Liver (tissue), 8 donors: ENCODE measurements at regions not wholly inside any gene's neighbourhood (a gene's known extent, or its start where the extent isn't known, plus 50 kb on each side); places are given as distances from the start of the nearest gene placed in this dataset.

Experiments used
- DNase-seq: peaks from one replicate; pipeline ENCODE4 v3.0.0-alpha.2; 2017; ENCODE audit warnings: low spot score
- H3K27ac ChIP-seq, 2 donors: one replicate each; pipeline ENCODE4 v1.7.0; 2013; ENCODE audit warnings: inconsistent platforms in 2 of 2, low read length in 2 of 2, control low read depth in 1 of 2, low read depth in 1 of 2, mild to moderate bottlenecking in 1 of 2
- H3K27me3 ChIP-seq, 4 donors: one replicate each; pipeline versions ENCODE4 v1.6.1 to v1.7.0; 2013; ENCODE audit warnings: low read length in 3 of 4, inconsistent platforms in 1 of 4, mild to moderate bottlenecking in 1 of 4, moderate library complexity in 1 of 4; ENCODE audit not compliant: control insufficient read depth in 4 of 4, insufficient read depth in 4 of 4
- H3K36me3 ChIP-seq, 4 donors: one replicate each; pipeline versions ENCODE4 v1.6.1 to v1.7.0; 2013; ENCODE audit warnings: low read length in 3 of 4, mild to moderate bottlenecking in 3 of 4, low read depth in 1 of 4, moderate library complexity in 1 of 4; ENCODE audit not compliant: control insufficient read depth in 4 of 4, insufficient read depth in 3 of 4
- H3K4me1 ChIP-seq, 4 donors: one replicate each; pipeline versions ENCODE4 v1.6.1 to v1.7.0; 2013; ENCODE audit warnings: low read length in 3 of 4, mild to moderate bottlenecking in 3 of 4, moderate library complexity in 1 of 4; ENCODE audit not compliant: control insufficient read depth in 4 of 4, insufficient read depth in 4 of 4
- H3K4me3 ChIP-seq, 3 donors: one replicate each; pipeline versions ENCODE4 v1.6.1 to v1.7.0; 2013; ENCODE audit warnings: low read length in 3 of 3, control low read depth in 1 of 3, low read depth in 1 of 3, mild to moderate bottlenecking in 1 of 3
- H3K9ac ChIP-seq, 2 donors: one replicate each; pipeline ENCODE4 v1.7.0; 2013; ENCODE audit warnings: low read length in 2 of 2, mild to moderate bottlenecking in 2 of 2, moderate library complexity in 2 of 2, control low read depth in 1 of 2, low read depth in 1 of 2
- H3K9me3 ChIP-seq, 4 donors: one replicate each; pipeline versions ENCODE4 v1.6.1 to v1.7.0; 2013; ENCODE audit warnings: low read length in 3 of 4; ENCODE audit not compliant: control insufficient read depth in 4 of 4
- EGR1 ChIP-seq, 2 donors: IDR thresholded peaks; 2 replicates each; pipeline ENCODE4 v1.6.1; 2016 to 2018; ENCODE audit warnings: antibody characterized with exemption in 2 of 2, low read depth in 2 of 2
- FOXA1 ChIP-seq: IDR thresholded peaks from 2 replicates; pipeline ENCODE4 v1.6.1; 2016; ENCODE audit warnings: antibody characterized with exemption
- GABPA ChIP-seq, 2 donors: IDR thresholded peaks in 1 of 2; conservative IDR thresholded peaks in 1 of 2; 2 replicates each; pipeline ENCODE4 v1.6.1; 2016; ENCODE audit warnings: antibody characterized with exemption in 2 of 2, mild to moderate bottlenecking in 1 of 2, moderate library complexity in 1 of 2
- HNF4A ChIP-seq, 2 donors: conservative IDR thresholded peaks; 2 replicates each; pipeline ENCODE4 v1.6.1; 2016; ENCODE audit warnings: antibody characterized with exemption in 2 of 2, mild to moderate bottlenecking in 2 of 2
- HNF4G ChIP-seq: IDR thresholded peaks from 2 replicates; pipeline ENCODE4 v1.6.1; 2016; ENCODE audit warnings: antibody characterized with exemption
- NR2F2 ChIP-seq: IDR thresholded peaks from 2 replicates; pipeline ENCODE4 v1.6.1; 2016; ENCODE audit warnings: antibody characterized with exemption
- RAD21 ChIP-seq, 2 donors: IDR thresholded peaks; 2 replicates each; pipeline ENCODE4 v1.6.1; 2016; ENCODE audit warnings: antibody characterized with exemption in 2 of 2, mild to moderate bottlenecking in 2 of 2
- SP1 ChIP-seq: IDR thresholded peaks from 2 replicates; pipeline ENCODE4 v1.6.1; 2018; ENCODE audit warnings: antibody characterized with exemption, mild to moderate bottlenecking
- TAF1 ChIP-seq: conservative IDR thresholded peaks from 2 replicates; pipeline ENCODE4 v1.6.1; 2016; ENCODE audit warnings: antibody characterized with exemption, mild to moderate bottlenecking
- YY1 ChIP-seq: IDR thresholded peaks from 2 replicates; pipeline ENCODE4 v1.6.1; 2016; ENCODE audit warnings: antibody characterized with exemption, mild to moderate bottlenecking
- WGBS: extraction: QIAGEN DNeasy Blood & Tissue Kit; methylation state at CpG from one replicate; pipeline ENCODE4 v1.1.7; 2013; 5-methylcytosine and 5-hydroxymethylcytosine counted together
- TF ChIP-seq, protein P1 (sequence below): IDR thresholded peaks from 2 replicates; pipeline ENCODE4 v1.6.1; 2016; ENCODE audit warnings: antibody characterized with exemption, mild to moderate bottlenecking
- TF ChIP-seq, protein P2 (sequence below): fragments of 150-350 bp; IDR thresholded peaks from 2 replicates; pipeline ENCODE4 v1.5.1; 2017; ENCODE audit warnings: improper control_type of control experiment, low read depth, low read length; ENCODE audit not compliant: missing input control
- TF ChIP-seq, protein P3 (sequence below): IDR thresholded peaks from 2 replicates; pipeline ENCODE4 v1.6.1; 2016; ENCODE audit warnings: antibody characterized with exemption
- TF ChIP-seq, protein P4 (sequence below): IDR thresholded peaks from 2 replicates; pipeline ENCODE4 v1.6.1; 2016; ENCODE audit warnings: antibody characterized with exemption
- donor health status: healthy.
- donor health status: healthy.
- donor health status: healthy.
- donor health status: healthy.
- donor health status: healthy.

DNA sequence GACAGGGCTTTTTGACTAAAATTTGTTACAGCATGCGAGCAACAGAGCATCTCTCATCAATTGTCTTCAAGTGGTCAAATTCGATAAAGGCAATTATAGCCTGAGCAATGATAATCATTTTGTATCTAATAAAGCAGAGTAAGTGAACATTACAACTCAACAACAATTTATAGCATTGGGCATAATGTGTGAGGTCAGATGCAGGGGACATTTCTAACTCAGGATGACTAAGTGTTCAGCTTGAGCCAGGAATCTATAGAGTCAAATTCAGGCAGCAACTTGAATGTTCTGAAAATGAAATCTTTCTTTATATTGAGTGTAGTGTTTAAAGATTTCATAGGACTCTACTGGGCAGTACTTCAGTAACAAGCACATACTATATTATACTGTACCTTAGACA, 1226.0 kb downstream of the ZPLD1 start:
- Histone ChIP-seq H3K9me3 (no peaks in the 10 kb centered on the region), H3K27ac (no peak overlapping the region), H3K4me3 (no peak overlapping the region), H3K9ac (no peak overlapping the region), H3K27me3 (no peaks in the 10 kb centered on the region), H3K36me3 (no peaks in the 10 kb centered on the region), H3K4me1 (no peaks in the 10 kb centered on the region)
- no peak for TF ChIP-seq NR2F2
- TF ChIP-seq FOXA1, result no peak
- no peak for TF ChIP-seq HNF4G
- no peak for TF ChIP-seq TAF1
- TF ChIP-seq, protein P1, sequence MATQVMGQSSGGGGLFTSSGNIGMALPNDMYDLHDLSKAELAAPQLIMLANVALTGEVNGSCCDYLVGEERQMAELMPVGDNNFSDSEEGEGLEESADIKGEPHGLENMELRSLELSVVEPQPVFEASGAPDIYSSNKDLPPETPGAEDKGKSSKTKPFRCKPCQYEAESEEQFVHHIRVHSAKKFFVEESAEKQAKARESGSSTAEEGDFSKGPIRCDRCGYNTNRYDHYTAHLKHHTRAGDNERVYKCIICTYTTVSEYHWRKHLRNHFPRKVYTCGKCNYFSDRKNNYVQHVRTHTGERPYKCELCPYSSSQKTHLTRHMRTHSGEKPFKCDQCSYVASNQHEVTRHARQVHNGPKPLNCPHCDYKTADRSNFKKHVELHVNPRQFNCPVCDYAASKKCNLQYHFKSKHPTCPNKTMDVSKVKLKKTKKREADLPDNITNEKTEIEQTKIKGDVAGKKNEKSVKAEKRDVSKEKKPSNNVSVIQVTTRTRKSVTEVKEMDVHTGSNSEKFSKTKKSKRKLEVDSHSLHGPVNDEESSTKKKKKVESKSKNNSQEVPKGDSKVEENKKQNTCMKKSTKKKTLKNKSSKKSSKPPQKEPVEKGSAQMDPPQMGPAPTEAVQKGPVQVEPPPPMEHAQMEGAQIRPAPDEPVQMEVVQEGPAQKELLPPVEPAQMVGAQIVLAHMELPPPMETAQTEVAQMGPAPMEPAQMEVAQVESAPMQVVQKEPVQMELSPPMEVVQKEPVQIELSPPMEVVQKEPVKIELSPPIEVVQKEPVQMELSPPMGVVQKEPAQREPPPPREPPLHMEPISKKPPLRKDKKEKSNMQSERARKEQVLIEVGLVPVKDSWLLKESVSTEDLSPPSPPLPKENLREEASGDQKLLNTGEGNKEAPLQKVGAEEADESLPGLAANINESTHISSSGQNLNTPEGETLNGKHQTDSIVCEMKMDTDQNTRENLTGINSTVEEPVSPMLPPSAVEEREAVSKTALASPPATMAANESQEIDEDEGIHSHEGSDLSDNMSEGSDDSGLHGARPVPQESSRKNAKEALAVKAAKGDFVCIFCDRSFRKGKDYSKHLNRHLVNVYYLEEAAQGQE, result no peak
- TF ChIP-seq, protein P2, sequence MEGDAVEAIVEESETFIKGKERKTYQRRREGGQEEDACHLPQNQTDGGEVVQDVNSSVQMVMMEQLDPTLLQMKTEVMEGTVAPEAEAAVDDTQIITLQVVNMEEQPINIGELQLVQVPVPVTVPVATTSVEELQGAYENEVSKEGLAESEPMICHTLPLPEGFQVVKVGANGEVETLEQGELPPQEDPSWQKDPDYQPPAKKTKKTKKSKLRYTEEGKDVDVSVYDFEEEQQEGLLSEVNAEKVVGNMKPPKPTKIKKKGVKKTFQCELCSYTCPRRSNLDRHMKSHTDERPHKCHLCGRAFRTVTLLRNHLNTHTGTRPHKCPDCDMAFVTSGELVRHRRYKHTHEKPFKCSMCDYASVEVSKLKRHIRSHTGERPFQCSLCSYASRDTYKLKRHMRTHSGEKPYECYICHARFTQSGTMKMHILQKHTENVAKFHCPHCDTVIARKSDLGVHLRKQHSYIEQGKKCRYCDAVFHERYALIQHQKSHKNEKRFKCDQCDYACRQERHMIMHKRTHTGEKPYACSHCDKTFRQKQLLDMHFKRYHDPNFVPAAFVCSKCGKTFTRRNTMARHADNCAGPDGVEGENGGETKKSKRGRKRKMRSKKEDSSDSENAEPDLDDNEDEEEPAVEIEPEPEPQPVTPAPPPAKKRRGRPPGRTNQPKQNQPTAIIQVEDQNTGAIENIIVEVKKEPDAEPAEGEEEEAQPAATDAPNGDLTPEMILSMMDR, result no peak
- TF ChIP-seq EGR1 (IDR thresholded peaks at IDR 0.05; ENCODE audit: low read depth in 2 of 2), result no peak
- TF ChIP-seq, protein P3, sequence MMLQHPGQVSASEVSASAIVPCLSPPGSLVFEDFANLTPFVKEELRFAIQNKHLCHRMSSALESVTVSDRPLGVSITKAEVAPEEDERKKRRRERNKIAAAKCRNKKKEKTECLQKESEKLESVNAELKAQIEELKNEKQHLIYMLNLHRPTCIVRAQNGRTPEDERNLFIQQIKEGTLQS, result no peak
- no peak for TF ChIP-seq HNF4A (conservative IDR thresholded peaks at IDR 0.05)
- TF ChIP-seq YY1, result no peak
- DNase-seq, result no peak
- 83% methylated on average over 2 of the region's 2 CpGs for WGBS

DNA sequence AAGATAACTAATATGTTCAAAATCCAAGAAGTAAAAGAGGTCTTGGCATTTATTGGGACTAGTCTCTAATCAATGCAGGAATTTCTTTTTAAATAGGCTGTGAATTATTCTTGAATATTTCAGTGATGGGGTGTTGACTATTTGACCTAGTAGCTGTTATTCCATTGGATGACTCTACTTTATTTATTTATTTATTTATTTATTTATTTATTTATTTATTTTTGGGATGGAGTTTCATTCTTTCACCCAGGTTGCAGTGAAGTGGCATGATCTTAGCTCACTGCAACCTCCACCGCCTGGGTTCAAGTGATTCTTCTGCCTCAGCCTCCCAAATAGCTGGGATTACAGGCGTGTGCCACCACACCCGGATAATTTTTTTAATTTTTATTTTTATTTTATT, 1227.8 kb downstream of the ZPLD1 start:
- 93% methylated on average over 3 of the region's 3 CpGs for WGBS
- Histone ChIP-seq H3K27me3 (no peaks in the 10 kb centered on the region), H3K9me3 (no peaks in the 10 kb centered on the region), H3K9ac (no peak overlapping the region), H3K36me3 (no peaks in the 10 kb centered on the region), H3K4me3 (no peak overlapping the region), H3K27ac (no peak overlapping the region), H3K4me1 (no peaks in the 10 kb centered on the region)
- DNase-seq, result no peak
- TF ChIP-seq TAF1, result no peak
- no peak for TF ChIP-seq GABPA (IDR thresholded peaks at IDR 0.05 in 1 of 2, conservative IDR thresholded peaks at IDR 0.05 in 1 of 2)
- no peak for TF ChIP-seq SP1
- TF ChIP-seq, protein P1, result no peak
- TF ChIP-seq, protein P4, sequence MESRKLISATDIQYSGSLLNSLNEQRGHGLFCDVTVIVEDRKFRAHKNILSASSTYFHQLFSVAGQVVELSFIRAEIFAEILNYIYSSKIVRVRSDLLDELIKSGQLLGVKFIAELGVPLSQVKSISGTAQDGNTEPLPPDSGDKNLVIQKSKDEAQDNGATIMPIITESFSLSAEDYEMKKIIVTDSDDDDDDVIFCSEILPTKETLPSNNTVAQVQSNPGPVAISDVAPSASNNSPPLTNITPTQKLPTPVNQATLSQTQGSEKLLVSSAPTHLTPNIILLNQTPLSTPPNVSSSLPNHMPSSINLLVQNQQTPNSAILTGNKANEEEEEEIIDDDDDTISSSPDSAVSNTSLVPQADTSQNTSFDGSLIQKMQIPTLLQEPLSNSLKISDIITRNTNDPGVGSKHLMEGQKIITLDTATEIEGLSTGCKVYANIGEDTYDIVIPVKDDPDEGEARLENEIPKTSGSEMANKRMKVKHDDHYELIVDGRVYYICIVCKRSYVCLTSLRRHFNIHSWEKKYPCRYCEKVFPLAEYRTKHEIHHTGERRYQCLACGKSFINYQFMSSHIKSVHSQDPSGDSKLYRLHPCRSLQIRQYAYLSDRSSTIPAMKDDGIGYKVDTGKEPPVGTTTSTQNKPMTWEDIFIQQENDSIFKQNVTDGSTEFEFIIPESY, result no peak
- TF ChIP-seq FOXA1, result no peak
- TF ChIP-seq YY1, result no peak
- TF ChIP-seq, protein P2, result no peak
- TF ChIP-seq EGR1 (IDR thresholded peaks at IDR 0.05; ENCODE audit: low read depth in 2 of 2), result no peak
- TF ChIP-seq, protein P3, result no peak
- TF ChIP-seq RAD21 (IDR thresholded peaks at IDR 0.05), result no peak
